ENCODE measurements at regions not wholly inside any gene's neighbourhood (a gene's known extent, or its start where the extent isn't known, plus 50 kb on each side); places are given as distances from the start of the nearest gene placed in this dataset.

DNA sequence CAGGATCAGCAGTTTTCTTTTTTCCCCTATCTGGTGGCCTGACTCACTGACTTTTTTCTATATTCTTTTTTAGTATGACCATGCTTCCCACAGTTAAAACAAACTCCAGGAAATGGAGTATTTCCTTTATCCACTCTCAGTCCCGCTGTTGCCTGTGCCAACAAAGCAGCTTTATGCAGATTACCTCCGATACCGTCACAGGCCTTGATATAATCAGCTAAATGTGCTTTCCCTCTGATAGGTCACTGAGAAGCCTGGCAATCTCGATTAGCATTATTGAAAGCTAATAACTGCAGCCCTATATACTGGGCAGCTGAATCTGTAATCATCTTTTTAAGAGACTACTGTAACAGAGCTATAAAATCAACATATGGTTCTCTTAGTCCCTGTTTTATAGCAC, 243.6 kb downstream of the KIF21A start:
- Histone ChIP-seq H3K9ac (replicated peaks; ENCODE audit: extremely low read depth, insufficient read depth, low read length) (no peak overlapping the region), H3K9me1 (replicated peaks; ENCODE audit: control insufficient read depth, extremely low read depth, insufficient read depth, low read length) (no peaks in the 10 kb centered on the region), H3K36me3 (ENCODE audit: control insufficient read depth in 2 of 2, extremely low read depth in 1 of 2, insufficient read depth in 2 of 2, low read length in 2 of 2) (no peaks in the 10 kb centered on the region), H3K9me3 (replicated peaks; ENCODE audit: control insufficient read depth, insufficient read depth, low read length) (no peaks in the 10 kb centered on the region), H3K4me2 (ENCODE audit: insufficient read depth, low read length) (no peak overlapping the region), H4K20me1 (replicated peaks; ENCODE audit: control insufficient read depth, extremely low read depth, insufficient read depth, low read length) (no peaks in the 10 kb centered on the region), H2AFZ (ENCODE audit: low read depth, low read length) (no peak overlapping the region), H3K27me3 (ENCODE audit: control insufficient read depth in 2 of 2, insufficient read depth in 2 of 2, low read length in 2 of 2) (peaks cover 3 to 5% of the 10 kb centered on the region in 2 experiments), H3K27ac (ENCODE audit: insufficient read depth, low read depth, low read length) (no peak overlapping the region), H3K4me1 (ENCODE audit: control insufficient read depth, extremely low read depth, insufficient read depth, low read length) (peaks cover 8% of the 10 kb centered on the region), H3K4me3 (replicated peaks in 1 of 3; ENCODE audit: insufficient read depth in 1 of 3, low read depth in 1 of 3, low read length in 3 of 3) (no peak overlapping the region), H3K79me2 (ENCODE audit: control insufficient read depth, insufficient read depth, low read length) (no peaks in the 10 kb centered on the region)
- dilution Hi-C loops (cut with MboI; ENCODE audit: extremely low pct_ligation_motif_present, low sequenced_read_pairs) = no loop called here
- intact Hi-C loops (cut with micrococcal nuclease) = loop anchor here (1.0 to 10.0 kb wide), 2 partner anchors 55 to 294 kb away; partner anchors contain the start of gene CPNE8
- ChIA-PET POLR2A (interaction anchor here (0.6 kb wide), 1 partner anchor 162 kb away, joined by 4 read pairs; no protein-coding TSS in a partner anchor), CTCF (interaction anchor here (1.0 to 1.3 kb wide), 2 partner anchors 21 to 73 kb away, joined by 3 to 5 read pairs; no protein-coding TSS in a partner anchor)
- BruUV-seq (replicated peaks) = no TSS peak
- DNase-seq (ENCODE audit: low read depth, low spot score) (peak; percentile 88), FAIRE-seq (peak; percentile 81)
- TF ChIP-seq GATA2 (IDR thresholded peaks at IDR 0.05; ENCODE audit: insufficient read depth, insufficient read length, low read depth, low read length) (peak; percentile 74), POLR2A (IDR thresholded peaks at IDR 0.05; ENCODE audit: low read depth, low read length) (no peak), FOS (IDR thresholded peaks at IDR 0.05; ENCODE audit: borderline replicate concordance, insufficient read depth, low read length) (peak; percentile 29)

DNA sequence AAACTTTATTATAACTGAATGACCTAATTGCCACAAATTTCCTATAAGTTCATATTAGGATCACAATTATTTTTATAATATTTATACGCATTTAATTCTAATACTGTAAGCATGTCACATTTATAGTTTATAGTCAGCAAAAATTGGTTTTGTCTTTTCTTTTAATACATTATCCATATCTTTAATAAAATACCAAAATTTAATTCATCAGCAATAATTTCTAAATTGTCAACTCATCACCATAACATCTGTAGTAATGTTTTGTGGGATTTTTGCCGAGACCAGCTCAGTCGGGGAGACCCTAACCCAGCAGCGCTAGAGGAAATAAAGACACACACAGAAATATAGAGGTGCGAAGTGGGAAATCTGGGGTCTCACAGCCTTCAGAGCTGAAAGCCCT, 254.2 kb downstream of the KIF21A start:
- FAIRE-seq (no peak), DNase-seq (ENCODE audit: low read depth, low spot score) (no peak)
- Histone ChIP-seq H3K27me3 (ENCODE audit: control insufficient read depth in 2 of 2, insufficient read depth in 2 of 2, low read length in 2 of 2) (no peaks in the 10 kb centered on the region), H2AFZ (ENCODE audit: low read depth, low read length) (no peak overlapping the region), H3K27ac (ENCODE audit: insufficient read depth, low read depth, low read length) (no peak overlapping the region), H3K9me1 (replicated peaks; ENCODE audit: control insufficient read depth, extremely low read depth, insufficient read depth, low read length) (no peaks in the 10 kb centered on the region), H3K36me3 (ENCODE audit: control insufficient read depth in 2 of 2, extremely low read depth in 1 of 2, insufficient read depth in 2 of 2, low read length in 2 of 2) (no peaks in the 10 kb centered on the region), H3K4me3 (replicated peaks in 1 of 3; ENCODE audit: insufficient read depth in 1 of 3, low read depth in 1 of 3, low read length in 3 of 3) (no peak overlapping the region), H4K20me1 (replicated peaks; ENCODE audit: control insufficient read depth, extremely low read depth, insufficient read depth, low read length) (no peaks in the 10 kb centered on the region), H3K4me2 (ENCODE audit: insufficient read depth, low read length) (no peak overlapping the region), H3K79me2 (ENCODE audit: control insufficient read depth, insufficient read depth, low read length) (no peaks in the 10 kb centered on the region), H3K4me1 (ENCODE audit: control insufficient read depth, extremely low read depth, insufficient read depth, low read length) (no peaks in the 10 kb centered on the region), H3K9ac (replicated peaks; ENCODE audit: extremely low read depth, insufficient read depth, low read length) (no peak overlapping the region), H3K9me3 (replicated peaks; ENCODE audit: control insufficient read depth, insufficient read depth, low read length) (no peaks in the 10 kb centered on the region)
- BruUV-seq (replicated peaks) = no TSS peak
- ChIA-PET CTCF (no interaction called here), POLR2A (no interaction called here)
- no peak for TF ChIP-seq POLR2A (IDR thresholded peaks at IDR 0.05; ENCODE audit: low read depth, low read length)
- intact Hi-C loops (cut with micrococcal nuclease) (no loop called here), dilution Hi-C loops (cut with MboI; ENCODE audit: extremely low pct_ligation_motif_present, low sequenced_read_pairs) (no loop called here)

Measured in endothelial cell of umbilical vein (primary cell).